ENCODE measurements at regions not wholly inside any gene's neighbourhood (a gene's known extent, or its start where the extent isn't known, plus 50 kb on each side); places are given as distances from the start of the nearest gene placed in this dataset.
A peak's percentile ranks its signal among the peaks of the same experiment; 100 is the strongest.

- 52% methylated on average over 8 of the region's 8 CpGs for WGBS (ENCODE audit: low lambda C conversion rate)
- no peak overlapping the region for H3K9ac ChIP-seq
These were observed 152.4 kb upstream of the ZC3H12C start for GRCh38 chr11:109940816-109941215.

DNA sequence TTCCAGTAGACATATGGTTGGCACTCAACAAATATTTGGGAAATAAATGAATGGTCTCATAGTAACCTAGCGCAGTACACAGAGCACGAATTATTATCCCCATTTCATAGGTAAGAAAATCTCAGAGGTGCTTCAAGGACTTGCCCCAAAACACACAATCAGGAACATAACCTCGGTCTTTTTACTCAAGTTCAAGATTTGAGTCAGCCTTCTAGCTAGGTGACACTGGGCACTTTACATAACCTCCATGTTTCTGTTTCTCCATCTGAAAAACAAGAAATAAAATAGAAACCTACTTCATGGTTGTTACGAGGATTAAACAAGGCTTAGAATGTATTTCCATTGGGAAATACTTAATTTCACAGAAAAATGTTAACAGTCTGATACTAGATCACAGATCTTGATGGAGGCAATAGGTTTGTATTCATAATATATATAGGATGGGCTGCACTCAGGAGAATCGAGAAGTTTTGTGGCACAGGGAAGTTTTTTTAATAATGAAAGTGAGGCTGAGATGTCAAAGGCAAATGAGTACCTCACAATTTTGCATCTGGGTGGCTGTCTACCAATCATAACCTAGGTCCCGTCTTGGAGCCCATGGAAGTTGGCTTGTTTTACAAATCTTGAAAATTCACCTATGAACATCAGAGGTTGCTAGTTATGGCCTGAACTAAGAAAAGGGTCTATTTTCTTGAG is 147.4 kb upstream of the ZC3H12C start:
- no peaks in the 10 kb centered on the region for H3K27me3 ChIP-seq (ENCODE audit: insufficient read depth)
- H3K79me2 ChIP-seq (ENCODE audit: insufficient read depth) = no peaks in the 10 kb centered on the region
- H3K9me2 ChIP-seq = no peaks in the 10 kb centered on the region
- no peak overlapping the region for H3K9ac ChIP-seq
- H3K27ac ChIP-seq (ENCODE audit: low read depth in 2 of 2, low read length in 1 of 2) = no peak overlapping the region
- H3K4me2 ChIP-seq = peak overlapping the region; percentile 56
- peak overlapping the region; percentile 39 to 40; a peak in 2 of 4 replicates for H3K4me3 ChIP-seq (ENCODE audit: low read depth in 2 of 2, low read length in 1 of 2)
- TF ChIP-seq POLR2AphosphoS5 (IDR thresholded peaks at IDR 0.05; ENCODE audit: low read depth, low read length) (no peak), SIN3A (IDR thresholded peaks at IDR 0.05; ENCODE audit: borderline replicate concordance, low read depth, low read length) (no peak), RFX5 (IDR thresholded peaks at IDR 0.05; ENCODE audit: low read length) (no peak), IRF3 (IDR thresholded peaks at IDR 0.05; ENCODE audit: low read depth, low read length) (no peak), GATA2 (CRISPR knock-in tag; IDR thresholded peaks at IDR 0.05) (no peak), EZH2phosphoT487 (IDR thresholded peaks at IDR 0.05; ENCODE audit: borderline replicate concordance, low read depth) (no peak), USF1 (IDR thresholded peaks at IDR 0.05; ENCODE audit: borderline replicate concordance, low read depth) (no peak), NFIC (IDR thresholded peaks at IDR 0.05; ENCODE audit: borderline replicate concordance) (no peak), EP300 (IDR thresholded peaks at IDR 0.05; ENCODE audit: borderline replicate concordance in 1 of 2, low read depth in 1 of 2, low read length in 1 of 2) (no peak), RXRA (IDR thresholded peaks at IDR 0.05; ENCODE audit: borderline replicate concordance, low read depth) (no peak), GABPA (IDR thresholded peaks at IDR 0.05; ENCODE audit: low read depth) (no peak), MAX (IDR thresholded peaks at IDR 0.05; ENCODE audit: low read depth) (no peak), FOXM1 (IDR thresholded peaks at IDR 0.05; ENCODE audit: low read depth) (no peak), FOSL2 (IDR thresholded peaks at IDR 0.05; ENCODE audit: borderline replicate concordance, low read depth) (no peak), TAF1 (IDR thresholded peaks at IDR 0.05; ENCODE audit: borderline replicate concordance, low read depth, low read length) (no peak), YY1 (IDR thresholded peaks at IDR 0.05; ENCODE audit: low read depth) (no peak), TEAD4 (IDR thresholded peaks at IDR 0.05; ENCODE audit: borderline replicate concordance, insufficient read depth) (no peak), CTCF (IDR thresholded peaks at IDR 0.05) (no peak)
- TF ChIP-seq, protein P1, sequence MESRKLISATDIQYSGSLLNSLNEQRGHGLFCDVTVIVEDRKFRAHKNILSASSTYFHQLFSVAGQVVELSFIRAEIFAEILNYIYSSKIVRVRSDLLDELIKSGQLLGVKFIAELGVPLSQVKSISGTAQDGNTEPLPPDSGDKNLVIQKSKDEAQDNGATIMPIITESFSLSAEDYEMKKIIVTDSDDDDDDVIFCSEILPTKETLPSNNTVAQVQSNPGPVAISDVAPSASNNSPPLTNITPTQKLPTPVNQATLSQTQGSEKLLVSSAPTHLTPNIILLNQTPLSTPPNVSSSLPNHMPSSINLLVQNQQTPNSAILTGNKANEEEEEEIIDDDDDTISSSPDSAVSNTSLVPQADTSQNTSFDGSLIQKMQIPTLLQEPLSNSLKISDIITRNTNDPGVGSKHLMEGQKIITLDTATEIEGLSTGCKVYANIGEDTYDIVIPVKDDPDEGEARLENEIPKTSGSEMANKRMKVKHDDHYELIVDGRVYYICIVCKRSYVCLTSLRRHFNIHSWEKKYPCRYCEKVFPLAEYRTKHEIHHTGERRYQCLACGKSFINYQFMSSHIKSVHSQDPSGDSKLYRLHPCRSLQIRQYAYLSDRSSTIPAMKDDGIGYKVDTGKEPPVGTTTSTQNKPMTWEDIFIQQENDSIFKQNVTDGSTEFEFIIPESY (IDR thresholded peaks at IDR 0.05; ENCODE audit: borderline replicate concordance, low read depth) = no peak
- ChIA-PET POLR2A (no interaction called here), CTCF (interaction anchor here (1.0 to 2.6 kb wide), 6 partner anchors 17 to 490 kb away, joined by 3 to 14 read pairs (median 4); no protein-coding TSS in a partner anchor)
- H2AFZ ChIP-seq (ENCODE audit: low read depth) = peak overlapping the region; percentile 71; the same call in 1 of the 2 replicates
- H3F3A ChIP-seq (replicated peaks; ENCODE audit: insufficient read depth) = no peaks in the 10 kb centered on the region
- H4K20me1 ChIP-seq (ENCODE audit: insufficient read depth) = no peaks in the 10 kb centered on the region
- WGBS (ENCODE audit: low lambda C conversion rate) = 37% methylated on average over 6 of the region's 6 CpGs
- H3K36me3 ChIP-seq (replicated peaks in 1 of 2; ENCODE audit: control insufficient read depth in 1 of 2, insufficient read depth in 2 of 2, low read length in 1 of 2) = no peaks in the 10 kb centered on the region
- no peaks in the 10 kb centered on the region for H3K9me3 ChIP-seq
- DNase-seq = no peak
- peaks cover 0 to 3% of the 10 kb centered on the region in 2 experiments; a peak in 1 of 4 replicates for H3K4me1 ChIP-seq (ENCODE audit: control insufficient read depth in 1 of 2, insufficient read depth in 2 of 2, low read depth in 1 of 2, low read length in 1 of 2)

More at GRCh38 chr11:109940816-109941215, 152.4 kb upstream of the ZC3H12C start:
- Histone ChIP-seq H3F3A (replicated peaks; ENCODE audit: insufficient read depth) (no peaks in the 10 kb centered on the region), H3K4me2 (no peak overlapping the region), H3K9me3 (no peaks in the 10 kb centered on the region), H3K4me1 (ENCODE audit: control insufficient read depth in 1 of 2, insufficient read depth in 2 of 2, low read depth in 1 of 2, low read length in 1 of 2) (no peaks in the 10 kb centered on the region), H3K79me2 (ENCODE audit: insufficient read depth) (no peaks in the 10 kb centered on the region), H3K36me3 (replicated peaks in 1 of 2; ENCODE audit: control insufficient read depth in 1 of 2, insufficient read depth in 2 of 2, low read length in 1 of 2) (no peaks in the 10 kb centered on the region), H3K27ac (ENCODE audit: low read depth in 2 of 2, low read length in 1 of 2) (no peak overlapping the region), H2AFZ (ENCODE audit: low read depth) (no peak overlapping the region), H4K20me1 (ENCODE audit: insufficient read depth) (no peaks in the 10 kb centered on the region), H3K4me3 (ENCODE audit: low read depth in 2 of 2, low read length in 1 of 2) (no peak overlapping the region), H3K27me3 (ENCODE audit: insufficient read depth) (no peaks in the 10 kb centered on the region), H3K9me2 (no peaks in the 10 kb centered on the region)
- ChIA-PET POLR2A (no interaction called here), CTCF (interaction anchor here (0.8 to 2.0 kb wide), 7 partner anchors 8 to 1243 kb away, joined by 3 to 10 read pairs (median 3); no protein-coding TSS in a partner anchor)
- TF ChIP-seq GABPA (IDR thresholded peaks at IDR 0.05; ENCODE audit: low read depth) (no peak), GATA2 (CRISPR knock-in tag; IDR thresholded peaks at IDR 0.05) (no peak), RFX5 (IDR thresholded peaks at IDR 0.05; ENCODE audit: low read length) (no peak), MXI1 (IDR thresholded peaks at IDR 0.05; ENCODE audit: low read depth, low read length) (no peak), TCF12 (IDR thresholded peaks at IDR 0.05) (no peak)
- DNase-seq = no peak

Measured in SK-N-SH (cell line).